Stomach (tissue), 8 donors: ENCODE measurements at regions not wholly inside any gene's neighbourhood (a gene's known extent, or its start where the extent isn't known, plus 50 kb on each side); places are given as distances from the start of the nearest gene placed in this dataset.

Source experiments
- DNase-seq, 2 donors: peaks; one replicate each; pipeline versions ENCODE4 v3.0.0 to v3.0.0-alpha.2; 2013 to 2019
- H3K27ac ChIP-seq, 5 donors: fragments of 200-600 bp in 4 of 5; sonication (generic) in 4 of 5; one replicate each; pipeline ENCODE4 v1.5.1; 2013 to 2019; ENCODE audit warnings: mild to moderate bottlenecking in 1 of 5, moderate library complexity in 1 of 5
- H3K27me3 ChIP-seq, 3 donors: fragments of 200-600 bp; sonication (generic); one replicate each; pipeline ENCODE4 v1.5.1; 2017 to 2019; ENCODE audit warnings: mixed run types in 1 of 3
- H3K36me3 ChIP-seq, 4 donors: fragments of 200-600 bp; sonication (generic); 1 replicate in 3 of 4; 2 replicates in 1 of 4; pipeline ENCODE4 v1.5.1; 2016 to 2019
- H3K4me1 ChIP-seq, 4 donors: fragments of 200-600 bp; sonication (generic); one replicate each; pipeline ENCODE4 v1.5.1; 2016 to 2019
- H3K4me3 ChIP-seq, 4 donors: fragments of 200-600 bp; sonication (generic) in 3 of 4; one replicate each; pipeline ENCODE4 v1.5.1; 2016 to 2019; ENCODE audit warnings: mild to moderate bottlenecking in 1 of 4
- H3K9me3 ChIP-seq, 4 donors: fragments of 200-600 bp; sonication (generic); one replicate each; pipeline ENCODE4 v1.5.1; 2016 to 2019
- CTCF ChIP-seq, 7 experiments: fragments of 450-650 bp in 4 of 7; fragments of 200-600 bp in 3 of 7; sonication (generic) in 3 of 7; IDR thresholded peaks; one replicate each; pipeline ENCODE4 v1.5.1; 2016 to 2019; ENCODE audit warnings: antibody characterized with exemption in 7 of 7, control low read depth in 2 of 7, mild to moderate bottlenecking in 1 of 7
- EP300 ChIP-seq: sonication (generic); formaldehyde crosslinking; IDR thresholded peaks from one replicate; pipeline ENCODE4 v1.6.1; 2017; ENCODE audit warnings: antibody characterized with exemption
- POLR2A ChIP-seq, 4 donors: fragments of 450-650 bp; IDR thresholded peaks; one replicate each; pipeline ENCODE4 v1.6.1; 2016; ENCODE audit warnings: antibody characterized with exemption in 4 of 4, control low read depth in 2 of 4, mild to moderate bottlenecking in 1 of 4, moderate library complexity in 1 of 4
- POLR2AphosphoS5 ChIP-seq, 3 donors: sonication (generic); formaldehyde crosslinking; IDR thresholded peaks; one replicate each; pipeline ENCODE4 v1.6.1; 2016; ENCODE audit warnings: antibody characterized with exemption in 3 of 3
- WGBS, 5 donors: extraction: QIAGEN DNeasy Blood & Tissue Kit in 3 of 5; methylation state at CpG; one replicate each; pipeline versions ENCODE4 v1.1.5 to v1.1.7; 2013 to 2018; 5-methylcytosine and 5-hydroxymethylcytosine counted together
- intact Hi-C: fragments of 100-400 bp; cut with DNase I; formaldehyde crosslinking; loops from one replicate; pipeline ENCODE4 v1.15.1; 2023; ENCODE audit warnings: low total_unique reads
- donor health status: healthy with polysubstance abuse.
- donor health status: Bipolar disorder and iron deficiency.
- donor health status: healthy.

- Histone ChIP-seq H3K36me3 (no peaks in the 10 kb centered on the region), H3K27me3 (no peaks in the 10 kb centered on the region), H3K4me1 (no peaks in the 10 kb centered on the region), H3K9me3 (no peaks in the 10 kb centered on the region), H3K27ac (no peak overlapping the region), H3K4me3 (no peak overlapping the region)
- no peak for DNase-seq
- WGBS, 5 donors, result 77 to 96% (median 92%) methylated on average over 2 of the region's 2 CpGs
- TF ChIP-seq EP300, result no peak
- no peak for TF ChIP-seq POLR2A (IDR thresholded peaks at IDR 0.05)
- no peak for TF ChIP-seq POLR2AphosphoS5 (IDR thresholded peaks at IDR 0.05)
- TF ChIP-seq CTCF (IDR thresholded peaks at IDR 0.05), result no peak
- intact Hi-C loops, result no loop called here
Measured at GRCh38 chr3:181459516-181459915, 252.2 kb upstream of the SOX2 start.

- Histone ChIP-seq H3K36me3 (no peaks in the 10 kb centered on the region), H3K4me3 (no peak overlapping the region), H3K4me1 (no peaks in the 10 kb centered on the region), H3K27ac (no peak overlapping the region), H3K27me3 (no peaks in the 10 kb centered on the region), H3K9me3 (no peaks in the 10 kb centered on the region)
- DNase-seq, result peak in 1 of 2 donors; percentile 26
- TF ChIP-seq EP300, result no peak
- no peak for TF ChIP-seq POLR2A (IDR thresholded peaks at IDR 0.05)
- TF ChIP-seq POLR2AphosphoS5 (IDR thresholded peaks at IDR 0.05), result no peak
- no peak for TF ChIP-seq CTCF (IDR thresholded peaks at IDR 0.05)
- intact Hi-C loops, result no loop called here
Measured at GRCh38 chr3:181458857-181459256, 252.9 kb upstream of the SOX2 start.

GRCh38 chr3:181457756-181458155 lies 254.0 kb upstream of the SOX2 start:
- H3K4me1 ChIP-seq, result no peaks in the 10 kb centered on the region
- no peak overlapping the region for H3K27ac ChIP-seq
- intact Hi-C loops, result no loop called here
- DNase-seq, result no peak
- WGBS, 5 donors, result 71 to 89% (median 84%) methylated on average over 4 of the region's 4 CpGs
- no peaks in the 10 kb centered on the region for H3K9me3 ChIP-seq
- no peak overlapping the region for H3K4me3 ChIP-seq
- no peaks in the 10 kb centered on the region for H3K36me3 ChIP-seq
- H3K27me3 ChIP-seq, result no peaks in the 10 kb centered on the region
- TF ChIP-seq POLR2AphosphoS5 (IDR thresholded peaks at IDR 0.05), result no peak
- TF ChIP-seq POLR2A (IDR thresholded peaks at IDR 0.05), result no peak
- no peak for TF ChIP-seq CTCF (IDR thresholded peaks at IDR 0.05)
- no peak for TF ChIP-seq EP300

GRCh38 chr3:181457190-181457589 lies 254.5 kb upstream of the SOX2 start:
- intact Hi-C loops, result no loop called here
- H3K27ac ChIP-seq, result no peak overlapping the region
- no peak for TF ChIP-seq CTCF (IDR thresholded peaks at IDR 0.05)
- no peak for TF ChIP-seq POLR2AphosphoS5 (IDR thresholded peaks at IDR 0.05)
- TF ChIP-seq EP300, result no peak
- no peak for TF ChIP-seq POLR2A (IDR thresholded peaks at IDR 0.05)
- no peak overlapping the region for H3K4me3 ChIP-seq
- no peaks in the 10 kb centered on the region for H3K27me3 ChIP-seq
- H3K9me3 ChIP-seq, result no peaks in the 10 kb centered on the region
- peak in 1 of 2 donors; percentile 27 for DNase-seq
- H3K4me1 ChIP-seq, result no peaks in the 10 kb centered on the region
- WGBS, 5 donors, result 91 to 95% (median 92%) methylated on average over 9 of the region's 9 CpGs
- no peaks in the 10 kb centered on the region for H3K36me3 ChIP-seq
